Fibroblast of lung (primary cell): ENCODE measurements at regions not wholly inside any gene's neighbourhood (a gene's known extent, or its start where the extent isn't known, plus 50 kb on each side); places are given as distances from the start of the nearest gene placed in this dataset.

Experiments used
- EZH2 ChIP-seq: IDR thresholded peaks from 2 replicates; pipeline ENCODE4 v1.5.1; 2012; ENCODE audit warnings: low read length, control low read depth, mild to moderate bottlenecking; ENCODE audit errors: missing control alignments
- TF ChIP-seq, protein P1 (sequence below), 2 donors: IDR thresholded peaks in 1 of 2; conservative IDR thresholded peaks in 1 of 2; 1 replicate in 1 of 2; 2 replicates in 1 of 2; pipeline ENCODE4 v1.5.1; 2011 to 2012; ENCODE audit warnings: low read length in 2 of 2, control low read depth in 1 of 2, inconsistent platforms in 1 of 2, low read depth in 1 of 2, mild to moderate bottlenecking in 1 of 2

DNA sequence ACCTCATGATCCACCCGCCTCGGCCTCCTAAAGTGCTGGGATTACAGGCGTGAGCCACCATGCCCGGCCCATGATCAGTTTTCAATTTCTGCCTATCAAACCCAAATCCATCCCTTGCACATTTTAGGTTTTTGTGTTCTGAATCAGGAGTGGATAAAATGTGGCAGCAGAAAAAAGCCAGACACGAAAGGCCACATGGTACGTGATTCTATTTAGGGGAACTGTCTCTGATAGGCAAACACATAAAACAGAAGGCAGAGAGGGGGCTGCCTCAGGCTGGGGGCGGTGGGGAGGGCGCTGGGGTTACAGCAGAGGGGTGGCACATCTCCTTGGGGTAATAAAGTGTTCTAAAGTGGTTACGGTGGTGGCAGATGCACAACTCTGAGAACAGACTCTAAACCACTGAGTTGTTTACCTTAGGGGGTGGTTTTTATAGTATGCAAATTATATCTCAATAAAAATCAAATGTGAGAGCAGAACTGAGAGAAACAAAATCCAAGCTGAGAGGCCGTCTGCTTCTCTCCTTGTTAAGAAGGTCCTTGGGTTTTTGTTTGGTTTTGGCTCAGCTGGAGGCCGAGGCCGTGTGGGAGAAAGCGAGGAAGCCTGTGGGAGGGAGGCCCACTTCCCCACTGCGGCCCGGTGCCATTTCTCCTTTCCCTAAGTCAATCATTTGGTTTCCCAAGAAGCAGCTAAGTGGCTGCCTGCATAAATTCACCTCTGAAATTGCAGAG, 78.0 kb downstream of the SOWAHC start:
- TF ChIP-seq, protein P1, sequence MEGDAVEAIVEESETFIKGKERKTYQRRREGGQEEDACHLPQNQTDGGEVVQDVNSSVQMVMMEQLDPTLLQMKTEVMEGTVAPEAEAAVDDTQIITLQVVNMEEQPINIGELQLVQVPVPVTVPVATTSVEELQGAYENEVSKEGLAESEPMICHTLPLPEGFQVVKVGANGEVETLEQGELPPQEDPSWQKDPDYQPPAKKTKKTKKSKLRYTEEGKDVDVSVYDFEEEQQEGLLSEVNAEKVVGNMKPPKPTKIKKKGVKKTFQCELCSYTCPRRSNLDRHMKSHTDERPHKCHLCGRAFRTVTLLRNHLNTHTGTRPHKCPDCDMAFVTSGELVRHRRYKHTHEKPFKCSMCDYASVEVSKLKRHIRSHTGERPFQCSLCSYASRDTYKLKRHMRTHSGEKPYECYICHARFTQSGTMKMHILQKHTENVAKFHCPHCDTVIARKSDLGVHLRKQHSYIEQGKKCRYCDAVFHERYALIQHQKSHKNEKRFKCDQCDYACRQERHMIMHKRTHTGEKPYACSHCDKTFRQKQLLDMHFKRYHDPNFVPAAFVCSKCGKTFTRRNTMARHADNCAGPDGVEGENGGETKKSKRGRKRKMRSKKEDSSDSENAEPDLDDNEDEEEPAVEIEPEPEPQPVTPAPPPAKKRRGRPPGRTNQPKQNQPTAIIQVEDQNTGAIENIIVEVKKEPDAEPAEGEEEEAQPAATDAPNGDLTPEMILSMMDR (conservative IDR thresholded peaks at IDR 0.05 in 1 of 2, IDR thresholded peaks at IDR 0.05 in 1 of 2; ENCODE audit: low read depth in 1 of 2, low read length in 2 of 2), result no peak
- TF ChIP-seq EZH2, result no peak
